Kidney epithelial cell (primary cell): ENCODE measurements at regions not wholly inside any gene's neighbourhood (a gene's known extent, or its start where the extent isn't known, plus 50 kb on each side); places are given as distances from the start of the nearest gene placed in this dataset.

Experiments used
- DNase-seq: peaks from one replicate; pipeline ENCODE4 v3.0.0-alpha.2; 2010; ENCODE audit warnings: low read depth
- H3K27me3 ChIP-seq: 2 replicates; pipeline ENCODE4 v1.6.0; 2011; ENCODE audit warnings: low read length; ENCODE audit not compliant: control insufficient read depth, insufficient read depth
- H3K36me3 ChIP-seq: 2 replicates; pipeline ENCODE4 v1.5.1; 2011; ENCODE audit warnings: low read length; ENCODE audit not compliant: control insufficient read depth, insufficient read depth
- H3K4me3 ChIP-seq: 2 replicates; pipeline ENCODE4 v1.5.1; 2011; ENCODE audit warnings: low read depth, mild to moderate bottlenecking, control low read depth, low read length
- TF ChIP-seq, protein P1 (sequence below): IDR thresholded peaks from 2 replicates; pipeline ENCODE4 v1.5.1; 2011; ENCODE audit warnings: mild to moderate bottlenecking, moderate library complexity, low read length, control low read depth, inconsistent platforms; ENCODE audit not compliant: insufficient read depth, poor library complexity, severe bottlenecking

GRCh38 chr12:76247026-76247646 lies 101.1 kb downstream of the BBS10 start:
- Histone ChIP-seq H3K27me3 (no peaks in the 10 kb centered on the region), H3K4me3 (no peak overlapping the region), H3K36me3 (no peaks in the 10 kb centered on the region)
- TF ChIP-seq, protein P1, sequence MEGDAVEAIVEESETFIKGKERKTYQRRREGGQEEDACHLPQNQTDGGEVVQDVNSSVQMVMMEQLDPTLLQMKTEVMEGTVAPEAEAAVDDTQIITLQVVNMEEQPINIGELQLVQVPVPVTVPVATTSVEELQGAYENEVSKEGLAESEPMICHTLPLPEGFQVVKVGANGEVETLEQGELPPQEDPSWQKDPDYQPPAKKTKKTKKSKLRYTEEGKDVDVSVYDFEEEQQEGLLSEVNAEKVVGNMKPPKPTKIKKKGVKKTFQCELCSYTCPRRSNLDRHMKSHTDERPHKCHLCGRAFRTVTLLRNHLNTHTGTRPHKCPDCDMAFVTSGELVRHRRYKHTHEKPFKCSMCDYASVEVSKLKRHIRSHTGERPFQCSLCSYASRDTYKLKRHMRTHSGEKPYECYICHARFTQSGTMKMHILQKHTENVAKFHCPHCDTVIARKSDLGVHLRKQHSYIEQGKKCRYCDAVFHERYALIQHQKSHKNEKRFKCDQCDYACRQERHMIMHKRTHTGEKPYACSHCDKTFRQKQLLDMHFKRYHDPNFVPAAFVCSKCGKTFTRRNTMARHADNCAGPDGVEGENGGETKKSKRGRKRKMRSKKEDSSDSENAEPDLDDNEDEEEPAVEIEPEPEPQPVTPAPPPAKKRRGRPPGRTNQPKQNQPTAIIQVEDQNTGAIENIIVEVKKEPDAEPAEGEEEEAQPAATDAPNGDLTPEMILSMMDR, result no peak
- no peak for DNase-seq

GRCh38 chr12:76246611-76247010 lies 101.6 kb downstream of the BBS10 start:
- no peaks in the 10 kb centered on the region for H3K36me3 ChIP-seq
- H3K4me3 ChIP-seq, result no peak overlapping the region
- no peaks in the 10 kb centered on the region for H3K27me3 ChIP-seq
- DNase-seq, result no peak
- TF ChIP-seq, protein P1, result no peak

DNA sequence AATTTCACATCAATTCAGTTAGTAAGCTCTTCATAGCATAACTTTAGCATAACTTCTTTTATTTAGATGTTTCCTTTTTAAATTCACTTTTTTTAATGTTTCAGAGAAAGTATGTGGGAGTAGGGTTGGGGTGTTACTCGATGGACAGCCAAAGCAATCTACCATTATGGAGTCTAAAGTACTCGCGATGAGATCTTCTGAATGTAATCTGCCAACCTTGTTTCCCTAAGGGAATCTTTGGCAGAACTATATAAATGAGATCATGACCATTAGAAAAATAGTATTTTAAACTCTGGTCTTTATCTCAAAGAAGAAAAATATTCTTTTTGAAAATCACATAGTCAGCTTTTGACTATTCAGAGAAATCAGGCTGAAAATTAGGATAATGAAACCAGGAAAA lies 103.9 kb downstream of the BBS10 start:
- TF ChIP-seq, protein P1, result no peak
- Histone ChIP-seq H3K27me3 (no peaks in the 10 kb centered on the region), H3K4me3 (no peak overlapping the region), H3K36me3 (no peaks in the 10 kb centered on the region)
- DNase-seq, result no peak

DNA sequence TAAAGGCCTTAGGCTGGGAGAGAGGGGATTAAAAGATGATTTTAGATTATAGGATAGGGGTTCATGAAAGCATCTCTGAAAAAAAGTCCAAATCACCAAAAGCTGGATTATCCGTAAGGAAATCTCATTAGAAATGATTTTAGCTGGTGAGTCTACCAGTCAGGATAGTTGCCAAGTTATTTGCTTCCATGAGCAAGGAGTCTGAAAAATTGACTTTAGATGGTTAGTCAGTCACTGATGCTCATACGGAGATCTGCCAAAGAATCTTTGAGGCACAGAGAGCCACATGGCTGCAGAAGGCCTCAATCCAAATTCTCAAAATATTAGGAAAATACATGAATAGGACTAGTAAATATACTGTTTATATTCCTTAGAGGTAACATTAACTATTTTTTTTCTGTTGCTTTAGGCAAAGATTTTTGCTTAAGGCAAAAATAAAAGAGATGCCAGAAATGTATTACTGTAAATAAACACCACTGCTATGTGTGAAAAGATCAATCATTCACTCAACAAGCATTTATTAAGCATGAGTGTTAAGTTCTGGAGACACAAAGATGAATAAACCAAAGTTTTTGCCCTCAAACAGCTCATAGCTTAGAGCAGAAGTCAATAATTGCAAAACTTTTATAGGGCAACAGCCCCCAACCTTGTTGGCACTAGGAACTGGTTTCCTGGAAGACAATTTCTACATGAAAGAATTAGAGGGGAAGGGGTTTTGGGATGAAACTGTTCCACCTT lies 105.2 kb downstream of the BBS10 start:
- DNase-seq, result no peak
- TF ChIP-seq, protein P1, result no peak
- Histone ChIP-seq H3K4me3 (no peak overlapping the region), H3K27me3 (no peaks in the 10 kb centered on the region), H3K36me3 (no peaks in the 10 kb centered on the region)

- no peak for DNase-seq
- H3K36me3 ChIP-seq, result no peaks in the 10 kb centered on the region
- TF ChIP-seq, protein P1, result no peak
- H3K27me3 ChIP-seq, result no peaks in the 10 kb centered on the region
- H3K4me3 ChIP-seq, result no peak overlapping the region
Observed at GRCh38 chr12:76241371-76241770, 106.8 kb downstream of the BBS10 start.
